ENCODE measurements at regions not wholly inside any gene's neighbourhood (a gene's known extent, or its start where the extent isn't known, plus 50 kb on each side); places are given as distances from the start of the nearest gene placed in this dataset.

DNA sequence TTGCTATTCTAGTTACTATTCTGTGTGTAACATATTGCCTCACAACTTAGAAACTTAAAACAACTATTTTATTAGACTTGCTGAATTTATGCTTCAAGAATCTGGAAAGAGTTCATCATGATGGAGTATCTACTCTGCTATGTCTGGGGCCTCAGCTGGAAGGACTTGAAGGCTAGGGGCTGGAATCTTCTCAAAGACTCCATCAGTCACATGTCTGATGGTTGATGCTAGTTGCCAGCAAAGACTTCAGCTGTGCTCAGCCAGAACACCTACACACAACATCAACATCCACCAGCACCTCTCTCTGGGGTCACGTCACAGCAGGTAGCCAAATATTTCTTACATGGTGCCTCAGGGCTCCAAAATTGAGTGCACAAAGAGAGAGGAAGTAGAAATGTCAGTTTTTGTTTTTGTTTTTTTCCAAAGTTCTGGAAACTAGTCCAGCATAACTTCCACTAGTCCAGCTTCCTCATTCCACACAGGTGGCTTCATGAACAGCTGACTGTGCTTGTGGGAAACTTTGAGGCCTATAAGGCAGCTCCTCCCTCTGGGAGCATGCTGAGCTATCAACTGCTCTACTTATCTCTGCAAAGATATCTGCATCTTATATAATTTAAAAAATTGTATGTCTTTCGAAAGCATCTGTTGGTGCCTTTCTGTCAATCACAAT lies 325.4 kb upstream of the AGTR1 start:
- H3K27ac ChIP-seq, result no peak overlapping the region
- no peak overlapping the region for H3K9ac ChIP-seq
- no peaks in the 10 kb centered on the region for H3K4me1 ChIP-seq
- no peak overlapping the region for H3K4me3 ChIP-seq
- TF ChIP-seq Cebpa-rat (IDR thresholded peaks at IDR 0.05), result no peak
- H4K20me1 ChIP-seq, result no peaks in the 10 kb centered on the region
- H3K36me3 ChIP-seq, result no peaks in the 10 kb centered on the region
- no peaks in the 10 kb centered on the region for H3K9me3 ChIP-seq
- H3K27me3 ChIP-seq, result no peaks in the 10 kb centered on the region
- no peak overlapping the region for H3K4me2 ChIP-seq

DNA sequence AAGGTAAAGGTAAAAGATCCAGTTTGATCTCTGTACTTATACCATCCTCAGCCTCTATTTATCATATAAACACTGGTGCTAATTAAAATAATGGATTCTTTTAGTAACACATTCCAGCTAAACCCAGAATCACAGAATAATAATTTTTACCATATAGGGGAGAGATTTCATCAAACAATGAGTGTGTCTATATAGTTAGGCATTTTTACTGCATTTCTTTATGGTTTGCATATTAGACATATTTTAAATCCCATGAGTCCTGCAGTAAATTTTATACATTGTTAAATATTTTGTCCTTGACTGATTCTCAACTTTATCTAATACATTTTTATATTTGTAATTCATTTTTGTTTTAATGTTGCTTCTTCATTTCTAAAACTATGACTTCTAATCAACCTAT lies 323.7 kb upstream of the AGTR1 start:
- Histone ChIP-seq H3K9ac (no peak overlapping the region), H3K9me3 (no peaks in the 10 kb centered on the region), H3K4me1 (no peaks in the 10 kb centered on the region), H3K36me3 (no peaks in the 10 kb centered on the region), H3K27me3 (no peaks in the 10 kb centered on the region), H3K4me2 (no peak overlapping the region), H3K4me3 (no peak overlapping the region), H3K27ac (no peak overlapping the region), H4K20me1 (no peaks in the 10 kb centered on the region)
- no peak for TF ChIP-seq Cebpa-rat (IDR thresholded peaks at IDR 0.05)

DNA sequence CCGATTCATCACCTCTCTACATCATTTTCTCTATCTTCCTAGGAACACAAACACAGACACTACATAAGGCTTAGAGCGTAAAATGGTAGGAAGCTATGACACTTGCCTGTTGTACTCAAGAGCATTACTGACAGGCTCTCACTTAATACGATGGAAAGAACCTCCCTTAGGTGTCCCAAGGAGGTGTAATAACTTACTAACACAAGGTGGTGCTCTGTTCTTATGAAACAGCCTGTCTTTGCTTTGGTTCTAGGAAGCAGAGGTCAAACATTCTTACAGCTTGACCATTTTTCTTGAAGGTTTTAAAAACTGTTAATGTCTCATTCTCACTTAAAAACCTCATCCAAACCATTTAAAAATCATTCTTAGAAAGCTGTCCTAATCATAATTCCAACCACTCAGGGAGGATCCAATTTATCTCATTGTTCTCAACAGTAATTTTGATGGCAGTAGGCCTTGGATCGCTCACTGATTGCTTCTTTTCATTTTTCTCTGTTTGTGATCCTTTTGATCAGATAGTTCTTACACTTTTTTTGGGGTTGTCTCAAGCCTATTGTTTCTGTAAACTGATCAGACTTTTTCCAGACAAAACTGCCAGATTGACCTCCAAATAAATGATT lies 317.8 kb upstream of the AGTR1 start:
- H3K4me1 ChIP-seq, result no peaks in the 10 kb centered on the region
- H3K27me3 ChIP-seq, result no peaks in the 10 kb centered on the region
- no peaks in the 10 kb centered on the region for H3K36me3 ChIP-seq
- H3K4me2 ChIP-seq, result no peak overlapping the region
- H4K20me1 ChIP-seq, result no peaks in the 10 kb centered on the region
- no peak overlapping the region for H3K27ac ChIP-seq
- no peak overlapping the region for H3K9ac ChIP-seq
- no peak for TF ChIP-seq Cebpa-rat (IDR thresholded peaks at IDR 0.05)
- no peak overlapping the region for H3K4me3 ChIP-seq
- H3K9me3 ChIP-seq, result no peaks in the 10 kb centered on the region

DNA sequence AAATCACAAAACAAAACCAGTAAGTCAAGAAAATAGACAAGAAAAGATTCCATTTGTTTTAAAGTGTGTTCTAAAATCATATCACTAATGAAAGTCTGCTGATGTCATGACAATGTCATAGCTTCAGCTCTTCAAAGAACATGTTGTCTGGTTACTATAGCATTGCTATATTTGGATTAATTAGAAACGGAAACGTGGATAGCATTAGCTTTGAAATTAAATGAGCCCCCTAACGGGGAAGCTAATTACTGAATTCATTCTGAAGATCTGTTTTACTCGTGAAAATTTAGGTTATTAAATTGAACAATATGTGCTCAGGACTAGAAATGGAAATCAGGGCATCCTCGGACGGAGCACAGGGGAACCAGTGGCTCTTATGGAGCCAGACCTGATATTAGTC lies 316.7 kb upstream of the AGTR1 start:
- no peak overlapping the region for H3K4me2 ChIP-seq
- H3K27ac ChIP-seq, result no peak overlapping the region
- H3K9me3 ChIP-seq, result no peaks in the 10 kb centered on the region
- no peak for TF ChIP-seq Cebpa-rat (IDR thresholded peaks at IDR 0.05)
- no peaks in the 10 kb centered on the region for H3K4me1 ChIP-seq
- H3K9ac ChIP-seq, result no peak overlapping the region
- no peaks in the 10 kb centered on the region for H4K20me1 ChIP-seq
- no peaks in the 10 kb centered on the region for H3K27me3 ChIP-seq
- no peaks in the 10 kb centered on the region for H3K36me3 ChIP-seq
- H3K4me3 ChIP-seq, result no peak overlapping the region

DNA sequence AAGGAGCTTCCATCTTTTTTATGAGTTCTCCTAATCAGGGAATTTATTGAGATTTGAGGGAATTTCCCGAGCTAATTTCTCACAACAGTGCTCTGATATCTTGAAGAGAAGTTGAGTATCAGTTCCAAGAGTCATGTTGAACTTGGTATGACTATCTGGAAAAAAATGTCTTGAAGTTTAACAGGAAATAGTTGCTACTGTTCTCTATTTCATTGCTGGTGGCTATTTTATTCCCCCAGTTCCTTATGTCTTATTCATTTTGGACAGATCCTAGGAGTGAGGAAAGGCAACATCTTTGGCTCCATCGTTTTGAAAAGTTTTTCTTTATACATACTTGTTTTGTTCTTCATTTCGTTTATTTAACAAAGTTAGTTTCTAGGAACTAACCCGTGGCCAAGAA lies 307.8 kb upstream of the AGTR1 start:
- TF ChIP-seq Cebpa-rat (IDR thresholded peaks at IDR 0.05), result no peak
- H3K27me3 ChIP-seq, result no peaks in the 10 kb centered on the region
- no peak overlapping the region for H3K9ac ChIP-seq
- H3K4me2 ChIP-seq, result no peak overlapping the region
- H3K9me3 ChIP-seq, result no peaks in the 10 kb centered on the region
- no peaks in the 10 kb centered on the region for H3K36me3 ChIP-seq
- H3K27ac ChIP-seq, result no peak overlapping the region
- no peak overlapping the region for H3K4me3 ChIP-seq
- no peaks in the 10 kb centered on the region for H4K20me1 ChIP-seq
- no peaks in the 10 kb centered on the region for H3K4me1 ChIP-seq

DNA sequence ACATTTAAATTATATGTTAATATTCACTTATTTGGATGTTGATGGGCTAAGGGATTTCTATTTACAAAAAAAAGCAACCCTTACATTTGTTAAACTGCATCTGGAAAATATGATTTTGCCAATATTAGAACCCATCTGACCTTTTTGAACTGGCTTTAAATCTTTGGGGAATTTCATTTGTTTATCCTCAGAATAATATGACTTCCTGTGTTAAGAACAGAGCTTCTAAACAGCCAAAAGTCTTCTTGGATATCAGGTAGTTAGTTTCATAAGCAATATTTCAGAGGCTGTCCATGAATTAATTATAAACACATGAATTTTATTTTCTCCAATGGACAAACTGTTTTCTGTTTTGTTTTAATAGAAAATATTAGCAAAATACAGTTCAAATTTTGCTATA lies 301.9 kb upstream of the AGTR1 start:
- H3K27me3 ChIP-seq, result no peaks in the 10 kb centered on the region
- H3K9me3 ChIP-seq, result no peaks in the 10 kb centered on the region
- no peak overlapping the region for H3K9ac ChIP-seq
- no peaks in the 10 kb centered on the region for H3K4me1 ChIP-seq
- no peak overlapping the region for H3K4me3 ChIP-seq
- no peak for TF ChIP-seq Cebpa-rat (IDR thresholded peaks at IDR 0.05)
- no peak overlapping the region for H3K27ac ChIP-seq
- H3K4me2 ChIP-seq, result no peak overlapping the region
- H3K36me3 ChIP-seq, result no peaks in the 10 kb centered on the region
- H4K20me1 ChIP-seq, result no peaks in the 10 kb centered on the region

DNA sequence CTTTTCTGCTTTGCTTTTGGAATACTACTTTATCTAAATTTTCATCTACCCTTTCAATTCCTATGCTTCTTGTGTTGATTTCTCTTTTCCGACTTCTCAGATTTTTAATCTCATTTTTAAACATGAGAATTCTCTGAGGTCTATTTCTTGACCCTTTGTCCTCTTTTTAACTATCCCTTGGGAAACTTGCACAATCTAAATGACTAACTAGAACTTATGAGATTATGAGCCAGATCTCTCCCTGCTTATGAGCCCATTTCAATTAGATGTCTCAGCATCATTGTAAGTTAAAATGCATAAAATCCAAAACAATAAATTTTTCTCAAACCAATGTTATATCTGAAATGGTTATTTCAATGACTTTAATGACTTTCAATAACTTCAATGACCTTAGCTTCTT lies 296.9 kb upstream of the AGTR1 start:
- no peak for TF ChIP-seq Cebpa-rat (IDR thresholded peaks at IDR 0.05)
- H3K4me3 ChIP-seq, result no peak overlapping the region
- H4K20me1 ChIP-seq, result no peaks in the 10 kb centered on the region
- H3K27me3 ChIP-seq, result no peaks in the 10 kb centered on the region
- no peaks in the 10 kb centered on the region for H3K4me1 ChIP-seq
- no peak overlapping the region for H3K4me2 ChIP-seq
- H3K27ac ChIP-seq, result no peak overlapping the region
- H3K9me3 ChIP-seq, result no peaks in the 10 kb centered on the region
- H3K36me3 ChIP-seq, result no peaks in the 10 kb centered on the region
- H3K9ac ChIP-seq, result no peak overlapping the region

DNA sequence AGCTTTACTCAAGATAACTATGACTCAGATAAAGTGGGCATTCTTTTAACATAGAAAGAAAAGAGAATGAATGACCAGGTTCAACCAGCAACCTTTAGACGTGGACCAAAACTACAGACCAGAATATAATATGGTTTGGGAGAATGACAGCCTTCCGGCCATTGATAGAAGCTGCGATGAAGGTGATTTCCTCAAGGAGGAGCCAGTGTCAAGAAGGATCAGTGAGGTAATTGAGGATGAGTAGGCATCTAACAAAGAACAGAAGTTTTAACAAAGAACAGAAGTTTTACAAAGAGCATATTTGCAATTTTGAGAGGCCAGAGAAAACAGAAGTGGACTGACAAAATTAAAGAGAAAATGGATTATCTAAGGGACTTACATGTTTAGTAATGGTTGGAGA lies 289.0 kb upstream of the AGTR1 start:
- no peak overlapping the region for H3K4me2 ChIP-seq
- H3K9ac ChIP-seq, result no peak overlapping the region
- H3K9me3 ChIP-seq, result peaks cover 26% of the 10 kb centered on the region
- TF ChIP-seq Cebpa-rat (IDR thresholded peaks at IDR 0.05), result no peak
- H3K27me3 ChIP-seq, result no peaks in the 10 kb centered on the region
- H3K27ac ChIP-seq, result no peak overlapping the region
- H4K20me1 ChIP-seq, result no peaks in the 10 kb centered on the region
- H3K4me3 ChIP-seq, result no peak overlapping the region
- H3K4me1 ChIP-seq, result no peaks in the 10 kb centered on the region
- no peaks in the 10 kb centered on the region for H3K36me3 ChIP-seq

DNA sequence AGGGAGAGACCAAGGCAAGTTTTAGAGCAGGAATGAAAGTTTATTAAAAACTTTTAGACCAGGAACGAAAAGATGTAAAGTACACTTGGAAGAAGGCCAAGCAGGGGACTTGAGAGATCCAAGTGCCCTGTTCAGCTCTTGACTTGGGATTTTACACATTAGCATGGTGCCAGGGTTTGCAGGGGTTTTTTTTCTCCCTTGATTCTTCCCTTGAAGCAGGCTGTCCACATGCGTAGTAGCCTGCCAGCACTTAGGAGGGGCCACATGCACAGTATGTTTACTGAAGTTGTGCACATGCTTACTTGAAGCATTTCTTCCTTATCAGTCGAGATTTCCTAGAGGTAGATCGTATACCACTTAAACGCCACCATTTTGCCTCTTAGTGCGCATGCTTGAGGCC lies 277.5 kb upstream of the AGTR1 start:
- H3K9ac ChIP-seq, result no peak overlapping the region
- no peaks in the 10 kb centered on the region for H3K27me3 ChIP-seq
- no peaks in the 10 kb centered on the region for H3K36me3 ChIP-seq
- no peaks in the 10 kb centered on the region for H4K20me1 ChIP-seq
- no peak overlapping the region for H3K4me2 ChIP-seq
- no peak overlapping the region for H3K27ac ChIP-seq
- no peaks in the 10 kb centered on the region for H3K4me1 ChIP-seq
- H3K9me3 ChIP-seq, result no peaks in the 10 kb centered on the region
- TF ChIP-seq Cebpa-rat (IDR thresholded peaks at IDR 0.05), result no peak
- H3K4me3 ChIP-seq, result no peak overlapping the region

DNA sequence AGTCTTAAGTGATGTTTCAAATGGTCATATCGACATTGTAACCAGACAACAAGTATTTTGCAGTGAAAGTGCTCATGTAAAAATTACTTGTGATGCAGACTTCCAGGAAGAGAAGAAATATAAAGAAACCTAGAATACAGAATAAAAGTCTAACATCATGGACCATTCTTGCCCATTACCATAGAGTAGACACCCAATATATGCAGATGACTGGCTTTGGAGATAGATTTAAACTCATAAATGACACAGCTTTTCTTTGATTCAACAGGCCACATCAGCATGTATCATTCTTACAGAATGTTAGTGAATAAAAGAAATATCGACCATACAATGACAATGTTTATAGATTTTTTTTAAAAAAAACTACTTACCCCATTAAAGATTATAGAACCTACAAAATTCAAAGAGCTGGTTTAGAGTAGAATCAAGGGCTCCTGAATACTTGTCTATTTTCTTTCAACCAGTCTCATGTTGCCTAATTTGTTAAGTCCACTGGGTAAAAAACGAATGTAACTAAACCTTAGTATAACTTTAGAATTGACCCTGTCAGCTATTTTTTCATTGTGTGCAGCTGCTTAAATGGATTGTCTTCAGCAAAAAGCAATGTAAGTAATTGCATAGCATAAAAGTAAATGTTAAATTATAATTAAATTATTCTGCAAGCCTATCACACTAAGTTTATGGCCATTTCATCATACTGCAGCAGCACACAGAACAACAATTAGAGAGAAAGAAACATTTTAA lies 268.7 kb upstream of the AGTR1 start:
- H3K27me3 ChIP-seq, result no peaks in the 10 kb centered on the region
- no peaks in the 10 kb centered on the region for H4K20me1 ChIP-seq
- H3K4me2 ChIP-seq, result no peak overlapping the region
- no peak for TF ChIP-seq Cebpa-rat (IDR thresholded peaks at IDR 0.05)
- no peak overlapping the region for H3K4me3 ChIP-seq
- H3K27ac ChIP-seq, result no peak overlapping the region
- H3K9ac ChIP-seq, result no peak overlapping the region
- H3K36me3 ChIP-seq, result no peaks in the 10 kb centered on the region
- no peaks in the 10 kb centered on the region for H3K4me1 ChIP-seq
- no peaks in the 10 kb centered on the region for H3K9me3 ChIP-seq

Data from BLaER1 (cell line).